Gastrocnemius medialis (tissue), 4 donors: ENCODE measurements at regions not wholly inside any gene's neighbourhood (a gene's known extent, or its start where the extent isn't known, plus 50 kb on each side); places are given as distances from the start of the nearest gene placed in this dataset.

Experiments
- ATAC-seq, 2 donors: fragments of 150-250 bp; one replicate each; pipeline ENCODE4 v1.9.1; 2016
- DNase-seq, 2 donors: peaks; one replicate each; pipeline ENCODE4 v3.0.0-alpha.2; 2019
- H3K27ac ChIP-seq, 4 donors: fragments of 200-600 bp; sonication (generic); 1 replicate in 1 of 4; 2 replicates in 3 of 4; pipeline ENCODE4 v1.5.1; 2016 to 2018; ENCODE audit warnings: mild to moderate bottlenecking in 2 of 4, moderate library complexity in 1 of 4
- H3K27me3 ChIP-seq, 3 donors: fragments of 200-600 bp; sonication (generic) in 2 of 3; 1 replicate in 1 of 3; 2 replicates in 2 of 3; pipeline versions ENCODE4 v1.5.1 to v1.6.0; 2016 to 2019; ENCODE audit warnings: mild to moderate bottlenecking in 1 of 3, moderate library complexity in 1 of 3
- H3K36me3 ChIP-seq, 2 donors: fragments of 200-600 bp; sonication (generic) in 1 of 2; one replicate each; pipeline ENCODE4 v1.5.1; 2017 to 2018
- H3K4me1 ChIP-seq, 2 donors: fragments of 200-600 bp; sonication (generic) in 1 of 2; one replicate each; pipeline ENCODE4 v1.5.1; 2016 to 2017; ENCODE audit warnings: mild to moderate bottlenecking in 2 of 2
- H3K4me3 ChIP-seq, 4 donors: fragments of 200-600 bp; sonication (generic) in 3 of 4; 1 replicate in 1 of 4; 2 replicates in 3 of 4; pipeline ENCODE4 v1.5.1; 2016 to 2019; ENCODE audit warnings: mild to moderate bottlenecking in 2 of 4
- H3K9me3 ChIP-seq, 3 donors: fragments of 200-600 bp; sonication (generic) in 2 of 3; 1 replicate in 1 of 3; 2 replicates in 2 of 3; pipeline ENCODE4 v1.5.1; 2016 to 2019
- POLR2A ChIP-seq, 2 donors: fragments of 450-650 bp; IDR thresholded peaks; one replicate each; pipeline ENCODE4 v1.6.1; 2017; ENCODE audit warnings: antibody characterized with exemption in 2 of 2, mild to moderate bottlenecking in 2 of 2, moderate library complexity in 2 of 2
- in situ Hi-C, 4 donors: fragments of 200-750 bp; cut with MboI; loops; one replicate each; pipeline versions ENCODE4 v1.15.0 to v1.8.0; 2017; ENCODE audit warnings: low sequenced_read_pairs in 4 of 4
- intact Hi-C: fragments of 100-400 bp; cut with DNase I; formaldehyde crosslinking; loops from one replicate; pipeline ENCODE4 v1.15.1; 2023; ENCODE audit warnings: low total_unique reads
- TF ChIP-seq, protein P1 (sequence below), 5 experiments: fragments of 450-650 bp in 3 of 5; fragments of 200-600 bp in 2 of 5; sonication (generic) in 2 of 5; IDR thresholded peaks in 4 of 5; conservative IDR thresholded peaks in 1 of 5; 1 replicate in 4 of 5; 2 replicates in 1 of 5; pipeline ENCODE4 v1.5.1; 2016 to 2019; ENCODE audit warnings: antibody characterized with exemption in 5 of 5, mild to moderate bottlenecking in 3 of 5, moderate library complexity in 3 of 5

DNA sequence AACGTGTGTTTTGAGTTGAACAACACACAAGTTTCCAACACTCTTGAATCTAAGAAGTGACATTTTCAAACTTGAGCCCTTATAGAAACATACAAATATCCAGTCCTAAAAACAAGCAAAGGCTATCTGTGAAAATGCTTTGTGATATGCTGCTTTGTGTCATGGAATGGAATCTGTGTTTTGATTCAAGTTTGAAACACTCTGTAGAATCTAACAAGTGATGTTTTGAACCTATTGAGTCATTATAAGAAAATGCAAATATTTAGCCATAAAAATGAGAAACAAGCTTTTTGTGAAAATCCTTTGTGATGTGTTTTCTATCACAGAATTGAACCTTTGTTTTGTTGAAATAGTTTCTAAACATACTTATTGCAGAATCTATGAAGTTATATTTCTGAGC lies 105.7 kb upstream of the VPREB1 start:
- Histone ChIP-seq H3K4me1 (no peaks in the 10 kb centered on the region), H3K4me3 (no peak overlapping the region), H3K27ac (no peak overlapping the region), H3K9me3 (no peaks in the 10 kb centered on the region), H3K27me3 (peaks cover 0 to 18% (median 10%) of the 10 kb centered on the region in 3 donors), H3K36me3 (no peaks in the 10 kb centered on the region)
- in situ Hi-C loops: no loop called here
- DNase-seq (no peak), ATAC-seq (no peak)
- TF ChIP-seq, protein P1, sequence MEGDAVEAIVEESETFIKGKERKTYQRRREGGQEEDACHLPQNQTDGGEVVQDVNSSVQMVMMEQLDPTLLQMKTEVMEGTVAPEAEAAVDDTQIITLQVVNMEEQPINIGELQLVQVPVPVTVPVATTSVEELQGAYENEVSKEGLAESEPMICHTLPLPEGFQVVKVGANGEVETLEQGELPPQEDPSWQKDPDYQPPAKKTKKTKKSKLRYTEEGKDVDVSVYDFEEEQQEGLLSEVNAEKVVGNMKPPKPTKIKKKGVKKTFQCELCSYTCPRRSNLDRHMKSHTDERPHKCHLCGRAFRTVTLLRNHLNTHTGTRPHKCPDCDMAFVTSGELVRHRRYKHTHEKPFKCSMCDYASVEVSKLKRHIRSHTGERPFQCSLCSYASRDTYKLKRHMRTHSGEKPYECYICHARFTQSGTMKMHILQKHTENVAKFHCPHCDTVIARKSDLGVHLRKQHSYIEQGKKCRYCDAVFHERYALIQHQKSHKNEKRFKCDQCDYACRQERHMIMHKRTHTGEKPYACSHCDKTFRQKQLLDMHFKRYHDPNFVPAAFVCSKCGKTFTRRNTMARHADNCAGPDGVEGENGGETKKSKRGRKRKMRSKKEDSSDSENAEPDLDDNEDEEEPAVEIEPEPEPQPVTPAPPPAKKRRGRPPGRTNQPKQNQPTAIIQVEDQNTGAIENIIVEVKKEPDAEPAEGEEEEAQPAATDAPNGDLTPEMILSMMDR (IDR thresholded peaks at IDR 0.05 in 4 of 5, conservative IDR thresholded peaks at IDR 0.05 in 1 of 5): no peak
- no peak for TF ChIP-seq POLR2A (IDR thresholded peaks at IDR 0.05)
- intact Hi-C loops: no loop called here

DNA sequence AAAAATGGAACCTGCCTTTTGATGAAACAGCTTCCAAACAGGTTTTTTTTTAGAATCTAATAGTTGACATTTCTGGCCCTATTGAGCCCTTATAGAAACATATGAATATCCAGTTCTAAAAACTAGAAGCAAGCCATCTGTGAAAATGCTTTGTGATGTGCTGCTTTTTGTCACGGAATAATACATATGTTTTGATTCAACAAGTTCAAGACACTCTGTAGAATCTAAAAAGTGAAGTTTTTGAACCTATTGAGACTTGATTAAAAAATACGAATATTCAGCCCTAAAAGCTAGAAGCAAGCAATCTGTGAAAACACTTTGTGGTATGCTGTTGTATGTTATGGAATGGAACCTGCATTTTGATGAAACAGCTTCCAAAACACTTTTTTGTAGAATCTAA lies 106.7 kb upstream of the VPREB1 start:
- TF ChIP-seq, protein P1 (IDR thresholded peaks at IDR 0.05 in 4 of 5, conservative IDR thresholded peaks at IDR 0.05 in 1 of 5): no peak
- no peak for TF ChIP-seq POLR2A (IDR thresholded peaks at IDR 0.05)
- Histone ChIP-seq H3K9me3 (no peaks in the 10 kb centered on the region), H3K27ac (no peak overlapping the region), H3K4me1 (no peaks in the 10 kb centered on the region), H3K36me3 (no peaks in the 10 kb centered on the region), H3K27me3 (peaks cover 0 to 18% (median 10%) of the 10 kb centered on the region in 3 donors), H3K4me3 (no peak overlapping the region)
- in situ Hi-C loops: no loop called here
- intact Hi-C loops: no loop called here
- no peak for ATAC-seq
- DNase-seq: no peak

DNA sequence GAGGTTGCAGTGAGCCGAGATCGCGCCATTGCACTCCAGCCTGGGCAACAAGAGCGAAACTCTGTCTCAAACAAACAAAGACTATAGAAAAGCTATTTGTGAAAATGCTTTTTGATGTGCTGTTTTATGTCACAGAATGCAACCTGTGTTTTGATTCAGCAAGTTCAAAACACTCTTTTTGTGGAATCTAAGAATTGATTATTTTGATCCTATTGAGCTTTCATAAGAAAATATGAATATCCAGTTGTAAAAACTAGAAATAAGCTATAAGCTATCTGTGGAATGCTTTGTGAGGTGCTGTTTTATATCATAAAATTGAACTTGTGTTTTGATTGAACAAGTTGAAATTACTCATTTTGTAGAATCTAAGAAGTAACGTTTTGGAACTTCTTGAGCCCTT lies 110.7 kb upstream of the VPREB1 start:
- Histone ChIP-seq H3K27me3 (peaks cover 0 to 9% (median 4%) of the 10 kb centered on the region in 3 donors), H3K9me3 (no peaks in the 10 kb centered on the region), H3K27ac (no peak overlapping the region), H3K4me1 (no peaks in the 10 kb centered on the region), H3K36me3 (no peaks in the 10 kb centered on the region), H3K4me3 (no peak overlapping the region)
- in situ Hi-C loops (no loop called here), intact Hi-C loops (no loop called here)
- TF ChIP-seq, protein P1 (IDR thresholded peaks at IDR 0.05 in 4 of 5, conservative IDR thresholded peaks at IDR 0.05 in 1 of 5): no peak
- TF ChIP-seq POLR2A (IDR thresholded peaks at IDR 0.05): no peak
- DNase-seq (no peak), ATAC-seq (no peak)

DNA sequence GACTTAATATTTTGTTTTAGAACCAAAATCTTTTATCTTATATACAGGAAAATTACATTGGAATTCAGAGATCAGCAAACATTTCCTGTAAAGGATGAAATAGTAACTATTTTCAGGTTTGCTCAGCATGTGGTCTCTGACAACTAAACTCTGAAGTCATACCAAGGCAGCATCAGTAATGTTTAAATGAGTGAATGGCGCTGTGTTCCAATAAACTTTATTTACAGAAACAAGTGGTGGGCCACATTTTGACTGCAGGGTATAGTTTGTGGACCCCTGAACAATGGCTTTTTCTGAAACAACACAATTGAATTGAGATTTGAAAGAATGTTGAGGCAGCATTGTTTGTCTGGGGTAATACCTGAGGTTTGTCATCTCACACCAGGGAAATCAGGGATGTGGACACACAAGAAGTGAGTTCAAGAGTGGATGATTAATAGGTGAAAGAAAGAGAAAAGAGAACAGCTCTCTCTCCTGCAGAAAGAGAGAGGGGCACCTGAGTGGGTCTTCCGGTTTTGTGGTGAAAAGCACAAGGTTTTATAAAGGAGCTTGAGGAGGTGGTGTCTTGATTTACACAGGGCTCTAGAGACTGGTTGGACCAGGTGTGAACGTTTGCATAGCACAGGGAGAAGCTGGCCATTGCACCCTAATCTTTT lies 113.5 kb upstream of the VPREB1 start:
- no peak overlapping the region for H3K27ac ChIP-seq
- TF ChIP-seq, protein P1 (IDR thresholded peaks at IDR 0.05 in 4 of 5, conservative IDR thresholded peaks at IDR 0.05 in 1 of 5): no peak
- no peak for TF ChIP-seq POLR2A (IDR thresholded peaks at IDR 0.05)
- no peaks in the 10 kb centered on the region for H3K9me3 ChIP-seq
- no peak for ATAC-seq
- no peak overlapping the region for H3K4me3 ChIP-seq
- H3K4me1 ChIP-seq: no peaks in the 10 kb centered on the region
- in situ Hi-C loops: no loop called here
- intact Hi-C loops: no loop called here
- no peaks in the 10 kb centered on the region for H3K36me3 ChIP-seq
- no peaks in the 10 kb centered on the region for H3K27me3 ChIP-seq
- DNase-seq: no peak

DNA sequence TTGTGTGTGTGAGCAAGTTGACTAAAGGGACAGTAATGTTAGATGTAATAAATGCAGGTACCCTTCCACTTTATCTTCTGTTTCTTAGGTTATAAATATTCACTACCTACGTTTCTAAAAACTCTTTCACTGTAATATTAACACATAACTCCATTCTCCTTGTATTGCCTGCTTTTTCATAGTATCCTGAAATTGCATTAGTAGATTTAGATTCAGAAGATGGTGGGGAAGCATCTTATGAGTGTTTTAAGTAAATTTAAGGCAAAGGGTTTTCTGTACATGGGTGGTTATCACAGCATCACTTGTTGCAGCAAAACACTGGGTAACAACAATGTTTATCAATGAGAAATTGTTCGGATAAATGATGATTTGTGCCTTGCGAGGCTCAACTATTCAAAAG lies 115.2 kb upstream of the VPREB1 start:
- no peak for DNase-seq
- H3K36me3 ChIP-seq: no peaks in the 10 kb centered on the region
- no peak for TF ChIP-seq POLR2A (IDR thresholded peaks at IDR 0.05)
- TF ChIP-seq, protein P1 (IDR thresholded peaks at IDR 0.05 in 4 of 5, conservative IDR thresholded peaks at IDR 0.05 in 1 of 5): no peak
- no peaks in the 10 kb centered on the region for H3K9me3 ChIP-seq
- no peaks in the 10 kb centered on the region for H3K4me1 ChIP-seq
- intact Hi-C loops (no loop called here), in situ Hi-C loops (no loop called here)
- no peak overlapping the region for H3K4me3 ChIP-seq
- H3K27ac ChIP-seq: no peak overlapping the region
- no peaks in the 10 kb centered on the region for H3K27me3 ChIP-seq
- no peak for ATAC-seq
